NT2/D1 (cell line): ENCODE measurements at regions not wholly inside any gene's neighbourhood (a gene's known extent, or its start where the extent isn't known, plus 50 kb on each side); places are given as distances from the start of the nearest gene placed in this dataset.

Experiments used
- YY1 ChIP-seq: IDR thresholded peaks from 2 replicates; pipeline ENCODE4 v1.6.1; 2011; ENCODE audit not compliant: insufficient read length, insufficient read depth
- ZNF274 ChIP-seq: IDR thresholded peaks from 2 replicates; pipeline ENCODE4 v1.6.1; 2011; ENCODE audit warnings: mild to moderate bottlenecking, low read depth, low read length

- no peak for TF ChIP-seq ZNF274
- no peak for TF ChIP-seq YY1
Observed at GRCh38 chr17:79159471-79159870, 84.8 kb downstream of the ENGASE start.
